Urinary bladder (tissue), 3 donors: ENCODE measurements at regions not wholly inside any gene's neighbourhood (a gene's known extent, or its start where the extent isn't known, plus 50 kb on each side); places are given as distances from the start of the nearest gene placed in this dataset.

Source experiments
- DNase-seq: peaks from one replicate; pipeline ENCODE4 v3.0.0-alpha.2; 2015; ENCODE audit errors: extremely low spot score
- H3K27ac ChIP-seq: one replicate; pipeline ENCODE4 v1.5.1; 2013; ENCODE audit warnings: low read depth, mild to moderate bottlenecking, moderate library complexity
- H3K36me3 ChIP-seq: one replicate; pipeline ENCODE4 v1.6.1; 2013; ENCODE audit warnings: mild to moderate bottlenecking, moderate library complexity; ENCODE audit not compliant: insufficient read depth
- H3K4me1 ChIP-seq: one replicate; pipeline ENCODE4 v1.6.1; 2013; ENCODE audit warnings: mild to moderate bottlenecking, moderate library complexity; ENCODE audit not compliant: insufficient read depth
- H3K4me3 ChIP-seq: one replicate; pipeline ENCODE4 v1.5.1; 2013; ENCODE audit warnings: low read depth, low read length
- WGBS: extraction: QIAGEN DNeasy Blood & Tissue Kit; methylation state at CpG from one replicate; pipeline ENCODE4 v1.1.7; 2013; 5-methylcytosine and 5-hydroxymethylcytosine counted together
- donor health status: healthy with polysubstance abuse.
- donor health status: healthy.

DNA sequence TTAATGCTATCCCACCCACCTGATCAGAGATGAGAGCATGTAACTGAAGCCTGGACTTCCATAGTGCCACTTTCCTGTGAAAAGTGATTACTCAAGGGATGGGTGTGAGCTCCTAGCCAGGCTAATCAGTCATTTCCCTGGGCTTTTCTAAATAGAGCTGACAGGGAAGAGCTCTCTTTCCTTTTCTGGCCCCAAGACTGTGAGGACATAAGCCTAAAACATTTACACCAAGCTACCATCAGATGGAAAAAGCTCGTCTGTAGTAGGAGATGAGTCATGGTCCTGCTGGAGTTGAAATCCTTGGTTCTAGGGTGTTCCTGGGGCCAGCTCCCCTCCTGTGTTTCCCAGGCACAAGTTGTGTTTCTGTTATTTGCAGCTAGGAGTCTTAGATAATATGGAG, 52.4 kb upstream of the NDP start:
- Histone ChIP-seq H3K4me1 (no peaks in the 10 kb centered on the region), H3K4me3 (no peak overlapping the region), H3K27ac (no peak overlapping the region), H3K36me3 (no peaks in the 10 kb centered on the region)
- WGBS = 40% methylated on average over 1 of the region's 1 CpG
- no peak for DNase-seq
